ENCODE measurements at regions not wholly inside any gene's neighbourhood (a gene's known extent, or its start where the extent isn't known, plus 50 kb on each side); places are given as distances from the start of the nearest gene placed in this dataset.
"Not testable (repeated sequence)": the region's sequence is repeated elsewhere in the genome, so short reads cannot be mapped to it uniquely, and the experiment has no call there.

- no peak for FAIRE-seq
These were observed 179.6 kb upstream of the GLRA1 start for GRCh38 chr5:152104211-152104610.

GRCh38 chr5:152102908-152103307 is 178.3 kb upstream of the GLRA1 start:
- H3K4me3 ChIP-seq (ENCODE audit: low read length in 3 of 3); FAIRE-seq; H3K27me3 ChIP-seq (ENCODE audit: control insufficient read depth, insufficient read depth, low read length); DNase-seq; H3K36me3 ChIP-seq (ENCODE audit: control insufficient read depth in 2 of 3, insufficient read depth in 3 of 3, low read length in 3 of 3); H3K9me3 ChIP-seq (ENCODE audit: control insufficient read depth in 2 of 3, insufficient read depth in 1 of 3, low read length in 3 of 3); H3K4me1 ChIP-seq (ENCODE audit: control insufficient read depth in 2 of 3, insufficient read depth in 2 of 3, low read depth in 1 of 3, low read length in 3 of 3); H3K27ac ChIP-seq (ENCODE audit: low read depth in 2 of 2, low read length in 2 of 2); H3K9ac ChIP-seq (ENCODE audit: low read length in 3 of 3); intact Hi-C loops (cut with DNase I): not testable (repeated sequence)

More at GRCh38 chr5:152104211-152104610, 179.6 kb upstream of the GLRA1 start:
- no peak overlapping the region for H3K9ac ChIP-seq (ENCODE audit: low read length in 3 of 3)
- no peaks in the 10 kb centered on the region for H3K4me1 ChIP-seq (ENCODE audit: control insufficient read depth in 2 of 3, insufficient read depth in 2 of 3, low read depth in 1 of 3, low read length in 3 of 3)
- no peaks in the 10 kb centered on the region for H3K27me3 ChIP-seq (ENCODE audit: control insufficient read depth, insufficient read depth, low read length)
- TF ChIP-seq CTCF (IDR thresholded peaks at IDR 0.05; ENCODE audit: borderline replicate concordance, extremely low read depth, insufficient read depth): no peak
- H3K9me3 ChIP-seq (ENCODE audit: control insufficient read depth in 2 of 3, insufficient read depth in 1 of 3, low read length in 3 of 3): no peaks in the 10 kb centered on the region
- no peak overlapping the region for H3K27ac ChIP-seq (ENCODE audit: low read depth in 2 of 2, low read length in 2 of 2)
- no peaks in the 10 kb centered on the region for H3K36me3 ChIP-seq (ENCODE audit: control insufficient read depth in 2 of 3, insufficient read depth in 3 of 3, low read length in 3 of 3)
- DNase-seq: no peak
- no peak overlapping the region for H3K4me3 ChIP-seq (ENCODE audit: low read length in 3 of 3)
- intact Hi-C loops (cut with DNase I): no loop called here

- intact Hi-C loops (cut with DNase I): no loop called here
- no peak overlapping the region for H3K27ac ChIP-seq (ENCODE audit: low read depth in 2 of 2, low read length in 2 of 2)
- TF ChIP-seq CTCF (IDR thresholded peaks at IDR 0.05; ENCODE audit: borderline replicate concordance, extremely low read depth, insufficient read depth): no peak
These were observed 177.4 kb upstream of the GLRA1 start for GRCh38 chr5:152102057-152102456.

GRCh38 chr5:152100462-152100861 is 175.8 kb upstream of the GLRA1 start:
- FAIRE-seq (no peak), DNase-seq (no peak)
- no peak overlapping the region for H3K9ac ChIP-seq (ENCODE audit: low read length in 3 of 3)
- TF ChIP-seq CTCF (IDR thresholded peaks at IDR 0.05; ENCODE audit: borderline replicate concordance, extremely low read depth, insufficient read depth): no peak
- no peaks in the 10 kb centered on the region for H3K4me1 ChIP-seq (ENCODE audit: control insufficient read depth in 2 of 3, insufficient read depth in 2 of 3, low read depth in 1 of 3, low read length in 3 of 3)
- H3K9me3 ChIP-seq (ENCODE audit: control insufficient read depth in 2 of 3, insufficient read depth in 1 of 3, low read length in 3 of 3): no peaks in the 10 kb centered on the region
- H3K27ac ChIP-seq (ENCODE audit: low read depth in 2 of 2, low read length in 2 of 2): no peak overlapping the region
- intact Hi-C loops (cut with DNase I): no loop called here
- no peaks in the 10 kb centered on the region for H3K27me3 ChIP-seq (ENCODE audit: control insufficient read depth, insufficient read depth, low read length)
- no peak overlapping the region for H3K4me3 ChIP-seq (ENCODE audit: low read length in 3 of 3)
- no peaks in the 10 kb centered on the region for H3K36me3 ChIP-seq (ENCODE audit: control insufficient read depth in 2 of 3, insufficient read depth in 3 of 3, low read length in 3 of 3)

More at GRCh38 chr5:152102057-152102456, 177.4 kb upstream of the GLRA1 start:
- no peak for DNase-seq
- Histone ChIP-seq H3K36me3 (ENCODE audit: control insufficient read depth in 2 of 3, insufficient read depth in 3 of 3, low read length in 3 of 3) (no peaks in the 10 kb centered on the region), H3K27me3 (ENCODE audit: control insufficient read depth, insufficient read depth, low read length) (no peaks in the 10 kb centered on the region), H3K4me1 (ENCODE audit: control insufficient read depth in 2 of 3, insufficient read depth in 2 of 3, low read depth in 1 of 3, low read length in 3 of 3) (no peaks in the 10 kb centered on the region), H3K9ac (ENCODE audit: low read length in 3 of 3) (no peak overlapping the region), H3K4me3 (ENCODE audit: low read length in 3 of 3) (no peak overlapping the region), H3K9me3 (ENCODE audit: control insufficient read depth in 2 of 3, insufficient read depth in 1 of 3, low read length in 3 of 3) (no peaks in the 10 kb centered on the region)
- FAIRE-seq: no peak
